Mesothelial cell of epicardium (in vitro differentiated cells): ENCODE measurements at regions not wholly inside any gene's neighbourhood (a gene's known extent, or its start where the extent isn't known, plus 50 kb on each side); places are given as distances from the start of the nearest gene placed in this dataset.
A peak's percentile ranks its signal among the peaks of the same experiment; 100 is the strongest.

Experiments
- DNase-seq, 2 experiments: peaks; one replicate each; pipeline ENCODE4 v3.0.0; 2021; ENCODE audit warnings: low spot score in 2 of 2; ENCODE audit not compliant: unreplicated experiment in 2 of 2
- H3K27ac Mint-ChIP-seq: 2 replicates; pipeline ENCODE4 v1.8.0; 2021; ENCODE audit warnings: mixed read lengths
- H3K27me3 Mint-ChIP-seq: 2 replicates; pipeline ENCODE4 v1.8.0; 2021; ENCODE audit warnings: low read depth, mixed read lengths
- H3K36me3 Mint-ChIP-seq: 2 replicates; pipeline ENCODE4 v1.8.0; 2021; ENCODE audit warnings: mixed read lengths
- H3K4me1 Mint-ChIP-seq: 2 replicates; pipeline ENCODE4 v1.8.0; 2021; ENCODE audit warnings: mixed read lengths
- H3K4me3 Mint-ChIP-seq: 2 replicates; pipeline ENCODE4 v1.8.0; 2021; ENCODE audit warnings: mild to moderate bottlenecking, moderate library complexity, mixed read lengths
- H3K9me3 Mint-ChIP-seq: 2 replicates; pipeline ENCODE4 v1.8.0; 2021; ENCODE audit warnings: mixed read lengths
- TF ChIP-seq, protein P1 (sequence below): fragments of 200-600 bp; sonication (generic); IDR thresholded peaks from one replicate; pipeline ENCODE4 v1.5.0; 2021; ENCODE audit warnings: antibody characterized with exemption; ENCODE audit not compliant: unreplicated experiment

DNA sequence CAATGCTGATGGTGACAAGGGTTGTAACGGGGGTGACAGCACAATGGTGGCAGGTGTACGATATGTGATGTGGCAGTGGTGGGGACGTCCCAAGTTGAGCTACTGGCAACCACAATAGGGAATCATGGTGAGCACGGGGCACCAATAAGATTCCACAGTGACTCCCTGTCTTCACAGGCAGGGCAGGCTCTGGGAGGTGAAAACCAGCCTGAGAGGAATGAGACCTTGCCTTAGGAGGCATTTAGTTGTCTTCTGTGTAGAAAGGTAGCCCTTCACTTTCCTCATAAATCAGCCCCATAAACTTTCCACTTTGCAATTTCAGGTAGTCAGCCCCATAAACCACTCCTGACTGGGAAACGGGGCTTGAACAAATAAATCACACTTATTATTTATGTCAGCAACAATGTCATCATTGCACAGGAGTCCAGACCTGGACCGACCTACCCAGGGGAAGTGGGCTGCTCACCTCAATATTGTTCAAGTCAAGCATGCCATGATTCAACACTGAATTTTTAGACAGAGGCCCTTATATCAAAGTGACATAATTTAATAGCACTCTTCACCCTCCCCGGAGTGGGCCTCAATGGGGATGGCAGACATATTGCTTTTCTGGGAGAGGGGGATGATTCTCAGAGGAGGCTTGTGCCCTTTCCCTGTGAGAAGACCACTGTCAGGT lies 150.8 kb downstream of the CDC5L start:
- Mint-ChIP-seq H3K36me3 (no peaks in the 10 kb centered on the region), H3K27me3 (peaks cover 8% of the 10 kb centered on the region), H3K4me3 (no peak overlapping the region), H3K4me1 (peaks cover 6% of the 10 kb centered on the region), H3K9me3 (no peaks in the 10 kb centered on the region), H3K27ac (no peak overlapping the region)
- no peak for DNase-seq
- TF ChIP-seq, protein P1, sequence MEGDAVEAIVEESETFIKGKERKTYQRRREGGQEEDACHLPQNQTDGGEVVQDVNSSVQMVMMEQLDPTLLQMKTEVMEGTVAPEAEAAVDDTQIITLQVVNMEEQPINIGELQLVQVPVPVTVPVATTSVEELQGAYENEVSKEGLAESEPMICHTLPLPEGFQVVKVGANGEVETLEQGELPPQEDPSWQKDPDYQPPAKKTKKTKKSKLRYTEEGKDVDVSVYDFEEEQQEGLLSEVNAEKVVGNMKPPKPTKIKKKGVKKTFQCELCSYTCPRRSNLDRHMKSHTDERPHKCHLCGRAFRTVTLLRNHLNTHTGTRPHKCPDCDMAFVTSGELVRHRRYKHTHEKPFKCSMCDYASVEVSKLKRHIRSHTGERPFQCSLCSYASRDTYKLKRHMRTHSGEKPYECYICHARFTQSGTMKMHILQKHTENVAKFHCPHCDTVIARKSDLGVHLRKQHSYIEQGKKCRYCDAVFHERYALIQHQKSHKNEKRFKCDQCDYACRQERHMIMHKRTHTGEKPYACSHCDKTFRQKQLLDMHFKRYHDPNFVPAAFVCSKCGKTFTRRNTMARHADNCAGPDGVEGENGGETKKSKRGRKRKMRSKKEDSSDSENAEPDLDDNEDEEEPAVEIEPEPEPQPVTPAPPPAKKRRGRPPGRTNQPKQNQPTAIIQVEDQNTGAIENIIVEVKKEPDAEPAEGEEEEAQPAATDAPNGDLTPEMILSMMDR: no peak

DNA sequence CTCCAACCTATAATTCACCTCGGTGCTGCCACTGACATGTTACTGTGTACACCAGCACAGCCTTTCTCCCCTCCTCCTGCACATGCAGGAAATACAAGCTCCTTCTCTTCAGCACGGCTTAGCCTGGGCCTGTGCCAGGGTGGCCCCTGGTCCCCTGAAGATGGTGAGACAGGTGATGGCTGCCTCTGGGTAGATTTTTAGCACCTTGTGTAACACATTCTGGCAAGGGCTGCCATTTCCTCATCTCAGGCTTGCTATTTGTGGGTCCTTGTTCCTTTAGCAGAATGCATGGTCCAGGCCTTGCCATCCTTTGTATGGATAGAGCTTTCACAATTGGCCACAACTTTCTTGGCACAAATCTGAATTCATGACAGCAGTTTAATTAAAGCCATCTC lies 151.3 kb downstream of the CDC5L start:
- TF ChIP-seq, protein P1: no peak
- no peak for DNase-seq
- Mint-ChIP-seq H3K4me3 (no peak overlapping the region), H3K9me3 (no peaks in the 10 kb centered on the region), H3K4me1 (peaks cover 6% of the 10 kb centered on the region), H3K27me3 (peaks cover 8% of the 10 kb centered on the region), H3K36me3 (no peaks in the 10 kb centered on the region), H3K27ac (no peak overlapping the region)

DNA sequence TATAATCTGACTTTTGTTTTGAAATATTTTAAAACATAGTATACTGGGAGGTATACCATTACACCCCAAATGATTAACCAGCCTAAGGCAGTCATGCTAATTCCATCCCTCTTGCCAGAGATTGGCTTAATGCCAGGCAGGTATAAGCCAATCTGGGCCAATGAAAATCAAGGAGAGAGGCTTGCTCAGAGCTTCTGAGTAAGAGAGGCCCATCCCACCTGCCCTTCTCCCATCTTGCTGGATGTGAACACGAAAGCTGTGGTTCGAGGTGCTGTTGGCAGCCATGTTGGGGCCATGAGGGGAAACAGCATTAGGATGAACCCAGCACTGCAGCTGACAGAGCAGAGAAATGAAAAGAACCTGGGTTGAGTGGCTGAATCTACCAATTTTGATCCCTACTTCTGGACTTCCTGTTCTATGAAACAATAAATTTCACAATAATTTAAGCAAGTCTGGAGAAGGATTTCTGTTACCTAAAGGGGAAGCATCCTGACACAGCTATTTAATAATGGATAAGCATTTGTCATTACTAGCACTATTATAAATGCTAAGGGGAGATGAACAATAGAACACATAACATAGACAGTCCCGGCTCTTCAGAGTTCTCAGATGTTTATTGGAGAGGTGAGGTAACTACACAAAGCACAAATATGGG lies 152.3 kb downstream of the CDC5L start:
- TF ChIP-seq, protein P1: no peak
- Mint-ChIP-seq H3K27ac (no peak overlapping the region), H3K4me3 (no peak overlapping the region), H3K27me3 (peaks cover 10% of the 10 kb centered on the region), H3K36me3 (no peaks in the 10 kb centered on the region), H3K4me1 (peaks cover 6% of the 10 kb centered on the region), H3K9me3 (no peaks in the 10 kb centered on the region)
- no peak for DNase-seq

DNA sequence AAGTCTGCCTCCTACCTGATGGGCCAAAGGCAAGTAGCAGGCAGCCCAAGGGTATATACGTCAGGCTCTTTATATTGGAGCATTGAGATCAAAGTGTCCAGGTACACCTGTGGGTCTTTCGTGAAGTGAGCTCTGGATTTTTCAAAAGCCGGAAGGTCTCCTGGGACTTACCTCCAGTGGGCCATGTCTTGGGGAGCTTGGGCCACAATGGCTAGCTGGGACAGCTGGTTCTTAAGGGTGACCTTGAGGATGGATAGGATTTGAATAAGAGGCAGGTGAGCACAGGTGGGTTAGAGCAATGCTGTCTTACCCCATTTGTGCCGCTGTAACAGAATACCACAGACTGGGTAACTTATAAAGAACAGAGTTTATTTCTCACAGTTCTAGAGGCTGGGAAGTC lies 153.4 kb downstream of the CDC5L start:
- DNase-seq: no peak
- Mint-ChIP-seq H3K4me3 (no peak overlapping the region), H3K4me1 (peaks cover 6% of the 10 kb centered on the region), H3K27me3 (peaks cover 14% of the 10 kb centered on the region), H3K27ac (no peak overlapping the region), H3K9me3 (no peaks in the 10 kb centered on the region), H3K36me3 (no peaks in the 10 kb centered on the region)
- TF ChIP-seq, protein P1: no peak

DNA sequence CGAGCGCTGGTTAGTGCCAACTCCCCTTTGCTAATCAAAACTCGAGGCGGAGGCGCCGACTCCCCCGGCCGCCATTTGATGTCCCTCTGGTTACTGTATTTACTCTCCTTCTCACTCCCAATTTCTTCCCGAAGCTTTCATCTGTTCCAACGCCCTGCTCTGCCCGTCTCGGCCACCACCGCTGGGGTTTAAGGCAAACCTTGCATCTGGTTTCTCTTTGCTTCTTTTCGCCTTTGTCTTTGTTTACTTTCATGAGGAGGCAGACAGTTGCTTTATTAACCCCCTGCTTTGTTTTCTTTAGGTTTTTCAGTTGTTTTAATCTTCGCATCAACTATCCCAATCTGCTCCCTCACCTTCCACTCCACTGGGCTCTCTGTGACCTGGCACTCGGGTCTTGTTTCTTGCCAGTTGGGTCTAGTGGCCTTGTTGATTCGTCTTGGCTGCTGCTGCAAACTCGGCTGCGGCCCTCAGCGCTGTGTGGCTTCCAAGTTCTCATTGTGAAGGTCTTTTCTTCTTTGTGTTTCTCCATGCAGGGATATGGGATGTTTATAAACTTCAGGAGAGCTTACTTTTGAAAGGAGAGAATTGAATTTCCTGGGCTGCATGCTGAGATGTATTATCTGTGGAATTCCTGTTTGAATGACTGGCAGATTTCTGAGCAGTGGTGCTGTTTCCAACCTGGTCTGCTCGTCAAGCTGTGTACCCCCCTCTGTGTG lies 155.1 kb downstream of the CDC5L start:
- Mint-ChIP-seq H3K27ac (no peak overlapping the region), H3K4me3 (no peak overlapping the region), H3K9me3 (peaks cover 3% of the 10 kb centered on the region), H3K27me3 (peaks cover 16% of the 10 kb centered on the region), H3K36me3 (no peaks in the 10 kb centered on the region), H3K4me1 (peaks cover 6% of the 10 kb centered on the region)
- TF ChIP-seq, protein P1: no peak
- DNase-seq: peak in 1 of 2 experiments; percentile 25
